GM23338 (cell line): ENCODE measurements at regions not wholly inside any gene's neighbourhood (a gene's known extent, or its start where the extent isn't known, plus 50 kb on each side); places are given as distances from the start of the nearest gene placed in this dataset.

ENCODE experiments used
- ATAC-seq: fragments of 200-7000 bp; cut with Tn5 transposase; 3 replicates; pipeline ENCODE4 v1.9.1; 2020
- DNase-seq: peaks from one replicate; pipeline ENCODE4 v3.0.0-alpha.2; 2015; ENCODE audit warnings: low spot score
- H2AFZ ChIP-seq: fragments of 200-600 bp; sonication (generic); 2 replicates; pipeline ENCODE4 v1.8.0; 2016; ENCODE audit warnings: antibody characterized with exemption, mild to moderate bottlenecking, moderate library complexity
- H3F3A ChIP-seq: fragments of 200-600 bp; sonication (generic); replicated peaks from 2 replicates; pipeline ENCODE4 v1.8.0; 2017; ENCODE audit warnings: antibody characterized with exemption, mixed run types, low read depth
- H3K27ac ChIP-seq: fragments of 200-600 bp; sonication (generic); 2 replicates; pipeline ENCODE4 v1.6.1; 2016; ENCODE audit warnings: low read depth
- H3K27me3 ChIP-seq: fragments of 200-600 bp; sonication (generic); 2 replicates; pipeline ENCODE4 v1.8.0; 2016; ENCODE audit warnings: mild to moderate bottlenecking, mixed run types, moderate library complexity; ENCODE audit not compliant: insufficient read depth
- H3K36me3 ChIP-seq: fragments of 200-600 bp; sonication (generic); 2 replicates; pipeline ENCODE4 v1.8.0; 2016; ENCODE audit warnings: mild to moderate bottlenecking; ENCODE audit not compliant: insufficient read depth
- H3K4me1 ChIP-seq: fragments of 200-600 bp; sonication (generic); 2 replicates; pipeline ENCODE4 v1.8.0; 2016; ENCODE audit warnings: mild to moderate bottlenecking, moderate library complexity; ENCODE audit not compliant: insufficient read depth
- H3K4me2 ChIP-seq: fragments of 200-600 bp; sonication (generic); 2 replicates; pipeline ENCODE4 v1.7.1; 2017; ENCODE audit warnings: mixed run types
- H3K4me3 ChIP-seq: fragments of 200-600 bp; sonication (generic); 2 replicates; pipeline ENCODE4 v1.6.1; 2016; ENCODE audit warnings: mixed run types
- H3K79me2 ChIP-seq: fragments of 200-600 bp; sonication (generic); replicated peaks from 2 replicates; pipeline ENCODE4 v1.8.0; 2017; ENCODE audit warnings: mild to moderate bottlenecking; ENCODE audit not compliant: insufficient read depth
- H3K9me2 ChIP-seq: fragments of 200-600 bp; sonication (generic); 2 replicates; pipeline ENCODE4 v1.8.0; 2017; ENCODE audit not compliant: insufficient read depth
- H4K20me1 ChIP-seq: fragments of 200-600 bp; sonication (generic); replicated peaks from 2 replicates; pipeline ENCODE4 v1.8.0; 2017; ENCODE audit warnings: mild to moderate bottlenecking; ENCODE audit not compliant: insufficient read depth
- H3K27ac Mint-ChIP-seq: 2 replicates; pipeline ENCODE4 v1.8.0; 2020; ENCODE audit warnings: inconsistent platforms, mild to moderate bottlenecking, moderate library complexity, mixed read lengths
- H3K27me3 Mint-ChIP-seq: 3 replicates; pipeline ENCODE4 v1.8.0; 2022; ENCODE audit warnings: low read depth, mild to moderate bottlenecking, moderate library complexity, mixed read lengths, inconsistent platforms; ENCODE audit not compliant: insufficient read depth, poor library complexity
- H3K36me3 Mint-ChIP-seq: 3 replicates; pipeline ENCODE4 v1.8.0; 2021; ENCODE audit warnings: low read depth, mild to moderate bottlenecking, inconsistent platforms, moderate library complexity, mixed read lengths
- H3K4me1 Mint-ChIP-seq: 3 replicates; pipeline ENCODE4 v1.8.0; 2020; ENCODE audit warnings: mild to moderate bottlenecking, inconsistent platforms, mixed read lengths
- H3K4me3 Mint-ChIP-seq: 3 replicates; pipeline ENCODE4 v1.8.0; 2021; ENCODE audit warnings: moderate library complexity, mild to moderate bottlenecking, inconsistent platforms, mixed read lengths
- H3K9me3 Mint-ChIP-seq: 3 replicates; pipeline ENCODE4 v1.8.0; 2020; ENCODE audit warnings: moderate library complexity, mild to moderate bottlenecking, inconsistent platforms, mixed read lengths
- EZH2phosphoT487 ChIP-seq: fragments of 200-600 bp; sonication (generic); IDR thresholded peaks from one replicate; pipeline ENCODE4 v1.8.1; 2018; ENCODE audit warnings: antibody characterized with exemption; ENCODE audit not compliant: unreplicated experiment
- POLR2AphosphoS5 ChIP-seq: IDR thresholded peaks from 2 replicates; pipeline ENCODE4 v1.6.1; 2016; ENCODE audit warnings: antibody characterized with exemption, low read depth
- ZNF114 ChIP-seq: fragments of 250-450 bp; sonication (Bioruptor Pico); IDR thresholded peaks from 2 replicates; pipeline ENCODE4 v1.5.0; 2020; ENCODE audit warnings: mild to moderate bottlenecking, moderate library complexity
- ZNF331 ChIP-seq: fragments of 250-450 bp; sonication (Bioruptor Pico); IDR thresholded peaks from 2 replicates; pipeline ENCODE4 v1.5.0; 2020; ENCODE audit warnings: low read depth, mild to moderate bottlenecking, moderate library complexity
- ZNF462 ChIP-seq: fragments of 250-450 bp; sonication (Bioruptor Pico); IDR thresholded peaks from 2 replicates; pipeline ENCODE4 v1.5.0; 2020; ENCODE audit warnings: mild to moderate bottlenecking, moderate library complexity
- TF ChIP-seq, protein P1 (sequence below), 2 experiments: fragments of 200-600 bp in 1 of 2; sonication (generic) in 1 of 2; conservative IDR thresholded peaks; 2 replicates each; pipeline versions ENCODE4 v1.5.1 to v1.6.1; 2016 to 2017; ENCODE audit warnings: antibody characterized with exemption in 2 of 2, low read depth in 2 of 2, mild to moderate bottlenecking in 2 of 2, moderate library complexity in 1 of 2
- TF ChIP-seq, protein P2 (sequence below): IDR thresholded peaks from one replicate; pipeline ENCODE4 v1.6.1; 2018; ENCODE audit warnings: antibody characterized with exemption; ENCODE audit not compliant: unreplicated experiment

DNA sequence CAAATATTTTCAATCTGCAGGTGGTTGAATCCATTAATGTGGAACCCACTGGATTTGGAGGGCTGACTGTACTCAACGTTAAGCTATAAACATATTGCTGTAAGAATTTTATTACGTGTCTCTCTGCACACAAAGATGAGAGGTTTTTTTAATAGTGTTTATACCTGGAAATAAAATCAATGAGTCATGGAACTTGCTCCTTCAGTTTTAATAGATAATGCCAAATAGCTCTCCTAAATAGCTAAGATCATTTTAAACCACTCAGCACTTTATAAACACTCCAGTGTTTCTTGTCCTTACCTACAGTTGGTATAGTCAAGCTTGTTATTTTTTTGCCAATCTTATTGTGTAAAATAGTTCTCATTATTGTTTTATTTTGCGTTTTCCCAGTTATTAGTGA, 455.6 kb upstream of the FZD8 start:
- H3K27ac Mint-ChIP-seq = no peak overlapping the region
- H3K27me3 Mint-ChIP-seq = peaks cover 2% of the 10 kb centered on the region
- Histone ChIP-seq H3K36me3 (no peaks in the 10 kb centered on the region), H2AFZ (no peak overlapping the region), H3K4me1 (no peaks in the 10 kb centered on the region), H3K9me2 (no peaks in the 10 kb centered on the region), H4K20me1 (no peaks in the 10 kb centered on the region; the same call in 1 of the 2 replicates), H3K79me2 (no peaks in the 10 kb centered on the region), H3F3A (no peaks in the 10 kb centered on the region), H3K4me3 (no peak overlapping the region), H3K4me2 (no peak overlapping the region), H3K27me3 (no peaks in the 10 kb centered on the region), H3K27ac (no peak overlapping the region)
- DNase-seq (no peak), ATAC-seq (no peak)
- H3K4me3 Mint-ChIP-seq = no peak overlapping the region
- TF ChIP-seq, protein P1, sequence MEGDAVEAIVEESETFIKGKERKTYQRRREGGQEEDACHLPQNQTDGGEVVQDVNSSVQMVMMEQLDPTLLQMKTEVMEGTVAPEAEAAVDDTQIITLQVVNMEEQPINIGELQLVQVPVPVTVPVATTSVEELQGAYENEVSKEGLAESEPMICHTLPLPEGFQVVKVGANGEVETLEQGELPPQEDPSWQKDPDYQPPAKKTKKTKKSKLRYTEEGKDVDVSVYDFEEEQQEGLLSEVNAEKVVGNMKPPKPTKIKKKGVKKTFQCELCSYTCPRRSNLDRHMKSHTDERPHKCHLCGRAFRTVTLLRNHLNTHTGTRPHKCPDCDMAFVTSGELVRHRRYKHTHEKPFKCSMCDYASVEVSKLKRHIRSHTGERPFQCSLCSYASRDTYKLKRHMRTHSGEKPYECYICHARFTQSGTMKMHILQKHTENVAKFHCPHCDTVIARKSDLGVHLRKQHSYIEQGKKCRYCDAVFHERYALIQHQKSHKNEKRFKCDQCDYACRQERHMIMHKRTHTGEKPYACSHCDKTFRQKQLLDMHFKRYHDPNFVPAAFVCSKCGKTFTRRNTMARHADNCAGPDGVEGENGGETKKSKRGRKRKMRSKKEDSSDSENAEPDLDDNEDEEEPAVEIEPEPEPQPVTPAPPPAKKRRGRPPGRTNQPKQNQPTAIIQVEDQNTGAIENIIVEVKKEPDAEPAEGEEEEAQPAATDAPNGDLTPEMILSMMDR (conservative IDR thresholded peaks at IDR 0.05; ENCODE audit: low read depth in 2 of 2) = no peak
- TF ChIP-seq ZNF331 (CRISPR knock-in tag) = no peak
- no peak for TF ChIP-seq POLR2AphosphoS5
- no peak for TF ChIP-seq EZH2phosphoT487
- no peaks in the 10 kb centered on the region for H3K36me3 Mint-ChIP-seq
- no peaks in the 10 kb centered on the region for H3K9me3 Mint-ChIP-seq
- peaks cover 4% of the 10 kb centered on the region; the same call in 2 of the 3 replicates for H3K4me1 Mint-ChIP-seq

DNA sequence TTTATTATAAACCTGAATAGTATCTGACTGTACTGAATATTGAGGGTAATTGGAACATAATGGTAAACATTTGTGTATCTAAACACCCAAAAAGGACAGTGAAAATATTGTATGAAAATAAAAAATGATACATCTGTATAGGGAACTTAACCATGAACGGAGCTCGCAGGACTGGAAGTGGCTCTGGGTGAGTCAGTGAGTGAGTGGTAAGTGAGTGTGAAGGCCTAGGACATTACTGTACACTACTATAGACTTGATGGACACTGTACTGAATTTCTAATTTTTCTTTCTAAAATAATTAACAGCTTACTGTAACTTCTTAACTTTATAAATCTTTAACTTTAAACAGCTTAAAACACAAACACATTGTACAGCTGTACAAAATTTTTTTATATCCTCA, 454.5 kb upstream of the FZD8 start:
- H2AFZ ChIP-seq = no peak overlapping the region
- H3K27me3 ChIP-seq = no peaks in the 10 kb centered on the region
- Mint-ChIP-seq H3K4me1 (peaks cover 4% of the 10 kb centered on the region; the same call in 2 of the 3 replicates), H3K9me3 (no peaks in the 10 kb centered on the region), H3K36me3 (no peaks in the 10 kb centered on the region), H3K27me3 (peaks cover 3% of the 10 kb centered on the region), H3K4me3 (no peak overlapping the region), H3K27ac (no peak overlapping the region)
- no peaks in the 10 kb centered on the region; the same call in 1 of the 2 replicates for H4K20me1 ChIP-seq
- H3K36me3 ChIP-seq = no peaks in the 10 kb centered on the region
- no peaks in the 10 kb centered on the region for H3K4me1 ChIP-seq
- H3K4me2 ChIP-seq = no peak overlapping the region
- no peaks in the 10 kb centered on the region for H3F3A ChIP-seq
- DNase-seq (no peak), ATAC-seq (no peak)
- H3K27ac ChIP-seq = no peak overlapping the region
- no peaks in the 10 kb centered on the region for H3K9me2 ChIP-seq
- no peaks in the 10 kb centered on the region for H3K79me2 ChIP-seq
- H3K4me3 ChIP-seq = no peak overlapping the region
- TF ChIP-seq POLR2AphosphoS5 (no peak), ZNF462 (CRISPR knock-in tag) (no peak), ZNF331 (CRISPR knock-in tag) (no peak), ZNF114 (CRISPR knock-in tag) (no peak)
- TF ChIP-seq, protein P2, sequence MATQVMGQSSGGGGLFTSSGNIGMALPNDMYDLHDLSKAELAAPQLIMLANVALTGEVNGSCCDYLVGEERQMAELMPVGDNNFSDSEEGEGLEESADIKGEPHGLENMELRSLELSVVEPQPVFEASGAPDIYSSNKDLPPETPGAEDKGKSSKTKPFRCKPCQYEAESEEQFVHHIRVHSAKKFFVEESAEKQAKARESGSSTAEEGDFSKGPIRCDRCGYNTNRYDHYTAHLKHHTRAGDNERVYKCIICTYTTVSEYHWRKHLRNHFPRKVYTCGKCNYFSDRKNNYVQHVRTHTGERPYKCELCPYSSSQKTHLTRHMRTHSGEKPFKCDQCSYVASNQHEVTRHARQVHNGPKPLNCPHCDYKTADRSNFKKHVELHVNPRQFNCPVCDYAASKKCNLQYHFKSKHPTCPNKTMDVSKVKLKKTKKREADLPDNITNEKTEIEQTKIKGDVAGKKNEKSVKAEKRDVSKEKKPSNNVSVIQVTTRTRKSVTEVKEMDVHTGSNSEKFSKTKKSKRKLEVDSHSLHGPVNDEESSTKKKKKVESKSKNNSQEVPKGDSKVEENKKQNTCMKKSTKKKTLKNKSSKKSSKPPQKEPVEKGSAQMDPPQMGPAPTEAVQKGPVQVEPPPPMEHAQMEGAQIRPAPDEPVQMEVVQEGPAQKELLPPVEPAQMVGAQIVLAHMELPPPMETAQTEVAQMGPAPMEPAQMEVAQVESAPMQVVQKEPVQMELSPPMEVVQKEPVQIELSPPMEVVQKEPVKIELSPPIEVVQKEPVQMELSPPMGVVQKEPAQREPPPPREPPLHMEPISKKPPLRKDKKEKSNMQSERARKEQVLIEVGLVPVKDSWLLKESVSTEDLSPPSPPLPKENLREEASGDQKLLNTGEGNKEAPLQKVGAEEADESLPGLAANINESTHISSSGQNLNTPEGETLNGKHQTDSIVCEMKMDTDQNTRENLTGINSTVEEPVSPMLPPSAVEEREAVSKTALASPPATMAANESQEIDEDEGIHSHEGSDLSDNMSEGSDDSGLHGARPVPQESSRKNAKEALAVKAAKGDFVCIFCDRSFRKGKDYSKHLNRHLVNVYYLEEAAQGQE = no peak
- TF ChIP-seq, protein P1 (conservative IDR thresholded peaks at IDR 0.05; ENCODE audit: low read depth in 2 of 2) = no peak
